Smooth muscle cell (in vitro differentiated cells): ENCODE measurements at regions not wholly inside any gene's neighbourhood (a gene's known extent, or its start where the extent isn't known, plus 50 kb on each side); places are given as distances from the start of the nearest gene placed in this dataset.

Experiments
- DNase-seq: peaks from one replicate; lab custom pipeline; 2025; ENCODE audit not compliant: unreplicated experiment; lab: John Stamatoyannopoulos, UW
- H2AFZ ChIP-seq: fragments of 200-600 bp; sonication (generic); 2 replicates; pipeline ENCODE4 v1.6.0; 2016; ENCODE audit warnings: antibody characterized with exemption, low read depth, mild to moderate bottlenecking
- H3F3A ChIP-seq: fragments of 200-600 bp; sonication (generic); 2 replicates; pipeline ENCODE4 v1.6.0; 2017; ENCODE audit warnings: antibody characterized with exemption, low read depth
- H3K27ac ChIP-seq: fragments of 200-600 bp; sonication (generic); 2 replicates; pipeline ENCODE4 v1.5.1; 2016; ENCODE audit warnings: low read depth, mild to moderate bottlenecking
- H3K27me3 ChIP-seq: fragments of 200-600 bp; sonication (generic); 2 replicates; pipeline ENCODE4 v1.6.1; 2016; ENCODE audit warnings: low read depth, mild to moderate bottlenecking
- H3K36me3 ChIP-seq: fragments of 200-600 bp; sonication (generic); 2 replicates; pipeline ENCODE4 v1.5.1; 2016; ENCODE audit warnings: low read depth
- H3K4me1 ChIP-seq: fragments of 200-600 bp; sonication (generic); 2 replicates; pipeline ENCODE4 v1.5.1; 2016; ENCODE audit warnings: low read depth
- H3K4me2 ChIP-seq: fragments of 200-600 bp; sonication (generic); 2 replicates; pipeline ENCODE4 v1.6.0; 2016; ENCODE audit warnings: mild to moderate bottlenecking
- H3K4me3 ChIP-seq: fragments of 200-600 bp; sonication (generic); 2 replicates; pipeline ENCODE4 v1.5.1; 2016; ENCODE audit warnings: mild to moderate bottlenecking
- H3K79me2 ChIP-seq: fragments of 200-600 bp; sonication (generic); 2 replicates; pipeline ENCODE4 v1.6.0; 2016; ENCODE audit warnings: low read depth, mild to moderate bottlenecking
- H3K9ac ChIP-seq: fragments of 200-600 bp; sonication (generic); 2 replicates; pipeline ENCODE4 v1.6.0; 2016; ENCODE audit warnings: low read depth
- H3K9me3 ChIP-seq: fragments of 200-600 bp; sonication (generic); replicated peaks from 2 replicates; pipeline ENCODE4 v1.5.1; 2016; ENCODE audit warnings: low read depth
- H4K20me1 ChIP-seq: fragments of 200-600 bp; sonication (generic); 2 replicates; pipeline ENCODE4 v1.6.0; 2016; ENCODE audit warnings: low read depth
- CTCF ChIP-seq: fragments of 200-600 bp; sonication (generic); IDR thresholded peaks from 2 replicates; pipeline ENCODE4 v1.5.1; 2017; ENCODE audit warnings: borderline replicate concordance, mild to moderate bottlenecking, antibody characterized with exemption; ENCODE audit not compliant: insufficient read depth, poor library complexity, severe bottlenecking
- WGBS: methylation state at CpG from one replicate; pipeline ENCODE4 v1.1.7; 2016; ENCODE audit warnings: low lambda C conversion rate; 5-methylcytosine and 5-hydroxymethylcytosine counted together

- Histone ChIP-seq H3K9ac (no peak overlapping the region), H3K79me2 (no peaks in the 10 kb centered on the region), H3K27ac (no peak overlapping the region), H3K4me3 (no peak overlapping the region), H3F3A (no peaks in the 10 kb centered on the region), H2AFZ (no peak overlapping the region), H3K4me1 (peaks cover 12% of the 10 kb centered on the region), H3K27me3 (no peaks in the 10 kb centered on the region), H3K4me2 (no peak overlapping the region), H3K36me3 (no peaks in the 10 kb centered on the region), H4K20me1 (no peaks in the 10 kb centered on the region), H3K9me3 (no peaks in the 10 kb centered on the region)
- DNase-seq: no peak
- no peak for TF ChIP-seq CTCF
- WGBS: 88% methylated on average over 3 of the region's 3 CpGs
Observed at GRCh38 chr6:71512256-71512655, 223.6 kb downstream of the OGFRL1 start.

- no peak overlapping the region for H3K4me3 ChIP-seq
- no peaks in the 10 kb centered on the region for H3K27me3 ChIP-seq
- peaks cover 12% of the 10 kb centered on the region for H3K4me1 ChIP-seq
- no peaks in the 10 kb centered on the region for H4K20me1 ChIP-seq
- H3K79me2 ChIP-seq: no peaks in the 10 kb centered on the region
- no peak overlapping the region for H2AFZ ChIP-seq
- H3F3A ChIP-seq: no peaks in the 10 kb centered on the region
- H3K9me3 ChIP-seq: no peaks in the 10 kb centered on the region
- H3K4me2 ChIP-seq: no peak overlapping the region
- H3K27ac ChIP-seq: no peak overlapping the region
- no peak for TF ChIP-seq CTCF
- H3K36me3 ChIP-seq: no peaks in the 10 kb centered on the region
- WGBS: 88% methylated on average over 3 of the region's 3 CpGs
- no peak for DNase-seq
- no peak overlapping the region for H3K9ac ChIP-seq
Observed at GRCh38 chr6:71513036-71513435, 224.4 kb downstream of the OGFRL1 start.

GRCh38 chr6:71523548-71523947 lies 234.9 kb downstream of the OGFRL1 start:
- no peaks in the 10 kb centered on the region for H4K20me1 ChIP-seq
- H3K27me3 ChIP-seq: no peaks in the 10 kb centered on the region
- no peak overlapping the region for H3K9ac ChIP-seq
- H3F3A ChIP-seq: peaks cover 9% of the 10 kb centered on the region
- H3K79me2 ChIP-seq: no peaks in the 10 kb centered on the region
- no peak for TF ChIP-seq CTCF
- H3K4me3 ChIP-seq: no peak overlapping the region
- H2AFZ ChIP-seq: no peak overlapping the region
- no peaks in the 10 kb centered on the region for H3K4me1 ChIP-seq
- H3K27ac ChIP-seq: no peak overlapping the region
- no peak overlapping the region for H3K4me2 ChIP-seq
- H3K9me3 ChIP-seq: no peaks in the 10 kb centered on the region
- WGBS: 94% methylated on average over 3 of the region's 3 CpGs
- DNase-seq: no peak
- H3K36me3 ChIP-seq: no peaks in the 10 kb centered on the region

- no peaks in the 10 kb centered on the region for H3K36me3 ChIP-seq
- no peaks in the 10 kb centered on the region for H3K27me3 ChIP-seq
- H3K27ac ChIP-seq: no peak overlapping the region
- H3K4me2 ChIP-seq: no peak overlapping the region
- H3K9ac ChIP-seq: no peak overlapping the region
- no peak for DNase-seq
- no peaks in the 10 kb centered on the region for H3K4me1 ChIP-seq
- H2AFZ ChIP-seq: no peak overlapping the region
- no peak for TF ChIP-seq CTCF
- H3K9me3 ChIP-seq: no peaks in the 10 kb centered on the region
- H3F3A ChIP-seq: peaks cover 9% of the 10 kb centered on the region
- H3K4me3 ChIP-seq: no peak overlapping the region
- H4K20me1 ChIP-seq: no peaks in the 10 kb centered on the region
- H3K79me2 ChIP-seq: no peaks in the 10 kb centered on the region
- WGBS: 78% methylated on average over 4 of the region's 4 CpGs
Observed at GRCh38 chr6:71524201-71524600, 235.6 kb downstream of the OGFRL1 start.
